ENCODE measurements at regions not wholly inside any gene's neighbourhood (a gene's known extent, or its start where the extent isn't known, plus 50 kb on each side); places are given as distances from the start of the nearest gene placed in this dataset.

- TF ChIP-seq CTCF (conservative IDR thresholded peaks at IDR 0.05) = no peak
- TF ChIP-seq EZH2 (IDR thresholded peaks at IDR 0.05; ENCODE audit: low read depth) = no peak
These were observed 186.6 kb downstream of the HINT1 start for GRCh38 chr5:130978475-130978874.
